H1 (cell line): ENCODE measurements at regions not wholly inside any gene's neighbourhood (a gene's known extent, or its start where the extent isn't known, plus 50 kb on each side); places are given as distances from the start of the nearest gene placed in this dataset.

Source experiments
- CTCF ChIP-seq, 3 experiments: IDR thresholded peaks; 1 replicate in 2 of 3; 2 replicates in 1 of 3; pipeline versions ENCODE4 v1.5.1 to v1.6.1; 2011; ENCODE audit warnings: low read length in 3 of 3, mild to moderate bottlenecking in 3 of 3, inconsistent platforms in 2 of 3, low read depth in 1 of 3, moderate library complexity in 1 of 3; ENCODE audit not compliant: insufficient read depth in 1 of 3; ENCODE audit errors: control extremely low read depth in 1 of 3
- EZH2 ChIP-seq: fragments of 200-600 bp; sonication (generic); IDR thresholded peaks from 2 replicates; pipeline ENCODE4 v1.7.1; 2012; ENCODE audit warnings: low read depth, mild to moderate bottlenecking, moderate library complexity, low read length, inconsistent platforms; ENCODE audit not compliant: severe bottlenecking
- KDM5A ChIP-seq: fragments of 200-600 bp; IDR thresholded peaks from 2 replicates; pipeline ENCODE4 v1.7.1; 2012; ENCODE audit warnings: mild to moderate bottlenecking, low read length, inconsistent platforms, mixed read lengths
- MAX ChIP-seq: IDR thresholded peaks from 2 replicates; pipeline ENCODE4 v1.6.1; 2012; ENCODE audit warnings: inconsistent platforms
- POLR2A ChIP-seq, 2 experiments: IDR thresholded peaks; 1 replicate in 1 of 2; 2 replicates in 1 of 2; pipeline ENCODE4 v1.6.1; 2011; ENCODE audit warnings: low read depth in 2 of 2, low read length in 2 of 2, mild to moderate bottlenecking in 2 of 2; ENCODE audit errors: control extremely low read depth in 1 of 2
- POLR2AphosphoS5 ChIP-seq: IDR thresholded peaks from 2 replicates; pipeline ENCODE4 v1.6.1; 2011; ENCODE audit warnings: low read depth, low read length
- RBBP5 ChIP-seq: IDR thresholded peaks from 2 replicates; pipeline ENCODE4 v1.7.1; 2012; ENCODE audit warnings: low read depth, mild to moderate bottlenecking, inconsistent platforms, low read length, moderate library complexity, borderline replicate concordance
- SIN3A ChIP-seq, 2 experiments: IDR thresholded peaks in 1 of 2; conservative IDR thresholded peaks in 1 of 2; 2 replicates each; pipeline ENCODE4 v1.6.1; 2011 to 2012; ENCODE audit warnings: low read length in 2 of 2, improper control_type of control experiment in 1 of 2, low read depth in 1 of 2, mild to moderate bottlenecking in 1 of 2
- SP2 ChIP-seq: IDR thresholded peaks from 2 replicates; pipeline ENCODE4 v1.6.1; 2012; ENCODE audit warnings: mild to moderate bottlenecking, low read length, inconsistent platforms
- TBP ChIP-seq: IDR thresholded peaks from 2 replicates; pipeline ENCODE4 v1.6.1; 2011; ENCODE audit warnings: low read depth, low read length, improper control_type of control experiment

GRCh38 chr4:19478791-19479190 is 772.9 kb upstream of the SLIT2 start:
- TF ChIP-seq CTCF (IDR thresholded peaks at IDR 0.05; ENCODE audit: control extremely low read depth in 1 of 3, insufficient read depth in 1 of 3, low read depth in 1 of 3, low read length in 3 of 3): no peak
- no peak for TF ChIP-seq RBBP5
- TF ChIP-seq POLR2AphosphoS5: no peak
- TF ChIP-seq POLR2A (IDR thresholded peaks at IDR 0.05; ENCODE audit: control extremely low read depth in 1 of 2, low read depth in 2 of 2, low read length in 2 of 2): no peak
- TF ChIP-seq TBP: no peak
- TF ChIP-seq EZH2: no peak
- no peak for TF ChIP-seq MAX
- no peak for TF ChIP-seq SIN3A (conservative IDR thresholded peaks at IDR 0.05 in 1 of 2, IDR thresholded peaks at IDR 0.05 in 1 of 2; ENCODE audit: low read depth in 1 of 2, low read length in 2 of 2)
- TF ChIP-seq KDM5A: no peak
- no peak for TF ChIP-seq SP2
